NCI-H774 (cell line): ENCODE measurements at regions not wholly inside any gene's neighbourhood (a gene's known extent, or its start where the extent isn't known, plus 50 kb on each side); places are given as distances from the start of the nearest gene placed in this dataset.
"Not testable (repeated sequence)": the region's sequence is repeated elsewhere in the genome, so short reads cannot be mapped to it uniquely, and the experiment has no call there.

Experiments used
- DNase-seq: peaks from one replicate; lab custom pipeline; 2025; lab: John Stamatoyannopoulos, UW

GRCh38 chr18:10248738-10249137 is 205.7 kb upstream of the APCDD1 start:
- DNase-seq = no peak

- no peak for DNase-seq
Observed at GRCh38 chr18:10249270-10249669, 205.2 kb upstream of the APCDD1 start.

- DNase-seq = no peak
Observed at GRCh38 chr18:10249801-10250200, 204.6 kb upstream of the APCDD1 start.

- no peak for DNase-seq
Observed at GRCh38 chr18:10252494-10252893, 201.9 kb upstream of the APCDD1 start.

GRCh38 chr18:10252952-10253705 is 201.3 kb upstream of the APCDD1 start:
- DNase-seq = peak; percentile 10

GRCh38 chr18:10256276-10256675 is 198.2 kb upstream of the APCDD1 start:
- DNase-seq = not testable (repeated sequence)

GRCh38 chr18:10258836-10259474 is 195.5 kb upstream of the APCDD1 start:
- DNase-seq = no peak

GRCh38 chr18:10259901-10260300 is 194.5 kb upstream of the APCDD1 start:
- DNase-seq = no peak

GRCh38 chr18:10261344-10262276 is 192.8 kb upstream of the APCDD1 start:
- no peak for DNase-seq

- DNase-seq = no peak
Observed at GRCh38 chr18:10262566-10262965, 191.9 kb upstream of the APCDD1 start.

- DNase-seq = no peak
Observed at GRCh38 chr18:10264260-10264659, 190.2 kb upstream of the APCDD1 start.

GRCh38 chr18:10265560-10266333 is 188.7 kb upstream of the APCDD1 start:
- no peak for DNase-seq

GRCh38 chr18:10266334-10266590 is 188.2 kb upstream of the APCDD1 start:
- no peak for DNase-seq

GRCh38 chr18:10269261-10269660 is 185.2 kb upstream of the APCDD1 start:
- DNase-seq = no peak

GRCh38 chr18:10270151-10270571 is 184.3 kb upstream of the APCDD1 start:
- no peak for DNase-seq

- no peak for DNase-seq
Observed at GRCh38 chr18:10271481-10271880, 183.0 kb upstream of the APCDD1 start.

GRCh38 chr18:10274301-10274700 is 180.1 kb upstream of the APCDD1 start:
- DNase-seq = no peak

- DNase-seq = no peak
Observed at GRCh38 chr18:10275486-10275885, 178.9 kb upstream of the APCDD1 start.

GRCh38 chr18:10278265-10278664 is 176.2 kb upstream of the APCDD1 start:
- DNase-seq = no peak

GRCh38 chr18:10279471-10279870 is 175.0 kb upstream of the APCDD1 start:
- no peak for DNase-seq

GRCh38 chr18:10279905-10280644 is 174.4 kb upstream of the APCDD1 start:
- DNase-seq = no peak
